ENCODE measurements at regions not wholly inside any gene's neighbourhood (a gene's known extent, or its start where the extent isn't known, plus 50 kb on each side); places are given as distances from the start of the nearest gene placed in this dataset.

DNA sequence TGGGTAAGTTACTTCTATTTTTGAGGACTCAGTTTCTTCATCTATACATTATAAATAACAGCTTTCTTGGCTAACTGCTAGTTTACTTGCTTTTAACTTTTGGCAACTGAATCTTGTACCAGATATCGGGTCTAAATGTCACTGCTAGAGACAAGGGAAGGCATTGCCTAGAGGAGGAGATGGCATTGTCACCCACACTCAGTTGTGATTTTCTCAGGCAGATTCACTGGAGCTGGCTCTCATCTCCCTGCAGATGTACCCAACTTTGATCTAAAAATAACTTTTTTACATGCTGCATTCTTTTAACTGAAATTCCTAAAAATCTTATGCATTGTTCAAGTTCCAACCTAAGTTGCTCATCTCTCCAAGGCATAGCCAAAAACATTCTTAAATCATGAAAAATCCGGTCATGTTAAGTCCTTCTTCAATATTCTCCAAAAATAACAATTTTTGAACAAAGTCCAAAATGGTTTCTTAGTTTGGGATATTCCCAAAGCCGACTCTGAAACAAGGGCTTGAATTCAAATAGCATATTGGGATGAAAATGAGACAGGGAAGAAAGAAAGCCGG is 469.0 kb upstream of the BOD1L1 start:
- Histone ChIP-seq H3K9me3 (no peaks in the 10 kb centered on the region), H3K4me1 (no peaks in the 10 kb centered on the region), H3K36me3 (no peaks in the 10 kb centered on the region), H3K27me3 (ENCODE audit: low read depth) (no peaks in the 10 kb centered on the region), H3K4me3 (no peak overlapping the region), H3K27ac (no peak overlapping the region)
- ATAC-seq (no peak), DNase-seq (no peak)
- TF ChIP-seq, protein P1, sequence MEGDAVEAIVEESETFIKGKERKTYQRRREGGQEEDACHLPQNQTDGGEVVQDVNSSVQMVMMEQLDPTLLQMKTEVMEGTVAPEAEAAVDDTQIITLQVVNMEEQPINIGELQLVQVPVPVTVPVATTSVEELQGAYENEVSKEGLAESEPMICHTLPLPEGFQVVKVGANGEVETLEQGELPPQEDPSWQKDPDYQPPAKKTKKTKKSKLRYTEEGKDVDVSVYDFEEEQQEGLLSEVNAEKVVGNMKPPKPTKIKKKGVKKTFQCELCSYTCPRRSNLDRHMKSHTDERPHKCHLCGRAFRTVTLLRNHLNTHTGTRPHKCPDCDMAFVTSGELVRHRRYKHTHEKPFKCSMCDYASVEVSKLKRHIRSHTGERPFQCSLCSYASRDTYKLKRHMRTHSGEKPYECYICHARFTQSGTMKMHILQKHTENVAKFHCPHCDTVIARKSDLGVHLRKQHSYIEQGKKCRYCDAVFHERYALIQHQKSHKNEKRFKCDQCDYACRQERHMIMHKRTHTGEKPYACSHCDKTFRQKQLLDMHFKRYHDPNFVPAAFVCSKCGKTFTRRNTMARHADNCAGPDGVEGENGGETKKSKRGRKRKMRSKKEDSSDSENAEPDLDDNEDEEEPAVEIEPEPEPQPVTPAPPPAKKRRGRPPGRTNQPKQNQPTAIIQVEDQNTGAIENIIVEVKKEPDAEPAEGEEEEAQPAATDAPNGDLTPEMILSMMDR (IDR thresholded peaks at IDR 0.05) = no peak
- intact Hi-C loops (cut with DNase I) = no loop called here

DNA sequence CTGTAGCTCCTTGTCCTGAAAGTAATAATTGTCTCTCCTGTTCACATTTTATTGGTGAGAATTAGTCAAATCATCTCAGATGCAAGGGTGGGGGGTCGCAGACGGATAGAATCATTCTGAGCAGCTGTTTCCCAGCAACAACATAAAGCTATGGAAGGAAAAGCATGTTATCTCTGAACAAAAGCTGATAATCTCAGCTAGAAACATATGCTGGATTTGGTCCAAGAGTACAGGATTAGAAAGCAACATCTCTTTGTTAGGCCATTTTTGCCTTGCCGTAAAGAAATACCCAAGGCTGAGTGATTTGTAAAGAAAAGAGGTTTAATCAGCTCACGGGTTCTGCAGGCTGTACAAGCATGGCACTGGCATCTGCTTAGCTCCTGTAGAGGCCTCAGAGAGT is 472.8 kb upstream of the BOD1L1 start:
- DNase-seq = no peak

DNA sequence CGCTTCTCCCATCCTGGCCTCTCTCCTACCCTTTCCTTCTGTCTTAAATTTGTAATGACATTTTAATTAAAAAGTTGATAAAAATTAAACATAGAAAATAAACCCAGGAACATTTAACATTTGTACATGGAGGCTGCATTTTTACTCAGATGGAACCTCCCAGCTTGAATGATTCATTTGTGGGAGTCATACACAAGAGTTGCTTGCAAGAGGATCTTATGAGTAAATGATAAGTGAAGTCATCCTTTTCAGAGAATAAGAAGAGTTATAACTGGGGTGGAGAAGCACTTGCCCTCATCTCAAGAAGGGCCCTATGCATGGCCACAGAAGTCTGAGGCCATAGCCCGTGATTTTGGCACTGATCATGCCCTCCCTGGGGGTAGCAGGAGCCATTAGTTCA is 482.9 kb upstream of the BOD1L1 start:
- H3K4me1 ChIP-seq = no peaks in the 10 kb centered on the region
- no peaks in the 10 kb centered on the region for H3K36me3 ChIP-seq
- TF ChIP-seq, protein P1 (IDR thresholded peaks at IDR 0.05) = no peak
- DNase-seq (no peak), ATAC-seq (no peak)
- H3K9me3 ChIP-seq = peaks cover 4% of the 10 kb centered on the region
- no peak overlapping the region for H3K27ac ChIP-seq
- no peaks in the 10 kb centered on the region for H3K27me3 ChIP-seq (ENCODE audit: low read depth)
- intact Hi-C loops (cut with DNase I) = no loop called here
- H3K4me3 ChIP-seq = no peak overlapping the region

More for the DNA sequence above, 472.8 kb upstream of the BOD1L1 start:
- ATAC-seq = no peak
- no peaks in the 10 kb centered on the region for H3K27me3 ChIP-seq (ENCODE audit: low read depth)
- H3K27ac ChIP-seq = no peak overlapping the region
- H3K4me1 ChIP-seq = no peaks in the 10 kb centered on the region
- no peak overlapping the region for H3K4me3 ChIP-seq
- intact Hi-C loops (cut with DNase I) = no loop called here
- H3K9me3 ChIP-seq = no peaks in the 10 kb centered on the region
- no peaks in the 10 kb centered on the region for H3K36me3 ChIP-seq
- TF ChIP-seq, protein P1 (IDR thresholded peaks at IDR 0.05) = no peak

DNA sequence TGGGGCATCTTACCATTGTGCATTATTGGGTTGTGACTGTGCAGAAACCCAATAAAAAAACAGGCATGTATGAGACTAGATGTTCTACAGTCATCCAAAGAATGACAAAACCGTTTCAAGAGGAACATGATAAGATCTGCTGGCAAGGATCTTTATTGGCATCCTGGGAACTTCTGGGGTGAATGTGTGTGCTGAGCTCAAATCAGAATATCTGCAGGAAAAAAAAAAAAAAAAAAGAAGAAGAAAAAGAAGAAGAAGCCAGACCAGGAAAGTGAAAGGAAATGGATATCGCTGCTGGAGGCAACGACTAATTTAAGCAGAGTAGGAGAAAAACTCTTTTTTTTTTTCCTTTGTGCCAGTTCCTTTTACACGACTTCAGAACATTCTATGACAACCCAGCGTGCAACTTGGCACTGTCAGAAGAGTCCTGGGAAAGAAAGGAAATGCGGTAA is 484.2 kb upstream of the BOD1L1 start:
- intact Hi-C loops (cut with DNase I) = no loop called here
- Histone ChIP-seq H3K27ac (no peak overlapping the region), H3K9me3 (no peaks in the 10 kb centered on the region), H3K4me1 (no peaks in the 10 kb centered on the region), H3K36me3 (no peaks in the 10 kb centered on the region), H3K4me3 (no peak overlapping the region), H3K27me3 (ENCODE audit: low read depth) (no peaks in the 10 kb centered on the region)
- TF ChIP-seq, protein P1 (IDR thresholded peaks at IDR 0.05) = no peak
- DNase-seq (no peak), ATAC-seq (no peak)

- intact Hi-C loops (cut with DNase I) = no loop called here
- Histone ChIP-seq H3K27ac (no peak overlapping the region), H3K4me3 (no peak overlapping the region), H3K4me1 (no peaks in the 10 kb centered on the region), H3K36me3 (no peaks in the 10 kb centered on the region), H3K9me3 (no peaks in the 10 kb centered on the region), H3K27me3 (ENCODE audit: low read depth) (no peaks in the 10 kb centered on the region)
- no peak for ATAC-seq
- TF ChIP-seq, protein P1 (IDR thresholded peaks at IDR 0.05) = no peak
- DNase-seq = no peak
Observed at GRCh38 chr4:14115106-14115505, 487.6 kb upstream of the BOD1L1 start.

All from lower lobe of right lung (tissue), 2 donors.